ENCODE measurements at regions not wholly inside any gene's neighbourhood (a gene's known extent, or its start where the extent isn't known, plus 50 kb on each side); places are given as distances from the start of the nearest gene placed in this dataset.

GRCh38 chr12:56872366-56872765, 61.8 kb downstream of the SDR9C7 start:
- no peak overlapping the region for H3K27ac ChIP-seq (replicated peaks)
- no peaks in the 10 kb centered on the region for H3K27me3 ChIP-seq (ENCODE audit: insufficient read depth, poor library complexity, severe bottlenecking)
- DNase-seq (ENCODE audit: low read depth in 1 of 2, low spot score in 1 of 2) = no peak
- no peak for TF ChIP-seq CTCF (IDR thresholded peaks at IDR 0.05; ENCODE audit: insufficient read depth, low read length)
- no peak for TF ChIP-seq GABPA (IDR thresholded peaks at IDR 0.05; ENCODE audit: low read depth)
- no peak for TF ChIP-seq POLR2AphosphoS5 (IDR thresholded peaks at IDR 0.05; ENCODE audit: low read depth)
- no peak for TF ChIP-seq REST (IDR thresholded peaks at IDR 0.05; ENCODE audit: insufficient replicate concordance, low read depth)
- TF ChIP-seq SPI1 (IDR thresholded peaks at IDR 0.05; ENCODE audit: borderline replicate concordance, low read depth) = no peak
- no peak overlapping the region for H3K4me3 ChIP-seq (replicated peaks; ENCODE audit: insufficient read depth, low read length)

GRCh38 chr12:56867216-56867615, 67.0 kb downstream of the SDR9C7 start:
- TF ChIP-seq REST (IDR thresholded peaks at IDR 0.05; ENCODE audit: insufficient replicate concordance, low read depth) (no peak), POLR2AphosphoS5 (IDR thresholded peaks at IDR 0.05; ENCODE audit: low read depth) (no peak)
- DNase-seq (ENCODE audit: low read depth in 1 of 2, low spot score in 1 of 2) = no peak
- no peaks in the 10 kb centered on the region for H3K27me3 ChIP-seq (ENCODE audit: insufficient read depth, poor library complexity, severe bottlenecking)
- no peak overlapping the region for H3K27ac ChIP-seq (replicated peaks)
- no peak overlapping the region for H3K4me3 ChIP-seq (replicated peaks; ENCODE audit: insufficient read depth, low read length)

- Histone ChIP-seq H3K4me3 (replicated peaks; ENCODE audit: insufficient read depth, low read length) (no peak overlapping the region), H3K27ac (replicated peaks) (no peak overlapping the region), H3K27me3 (ENCODE audit: insufficient read depth, poor library complexity, severe bottlenecking) (no peaks in the 10 kb centered on the region)
- no peak for TF ChIP-seq SPI1 (IDR thresholded peaks at IDR 0.05; ENCODE audit: borderline replicate concordance, low read depth)
- no peak for TF ChIP-seq REST (IDR thresholded peaks at IDR 0.05; ENCODE audit: insufficient replicate concordance, low read depth)
- TF ChIP-seq POLR2AphosphoS5 (IDR thresholded peaks at IDR 0.05; ENCODE audit: low read depth) = no peak
- no peak for TF ChIP-seq GABPA (IDR thresholded peaks at IDR 0.05; ENCODE audit: low read depth)
- no peak for TF ChIP-seq CTCF (IDR thresholded peaks at IDR 0.05; ENCODE audit: insufficient read depth, low read length)
- DNase-seq (ENCODE audit: low read depth in 1 of 2, low spot score in 1 of 2) = no peak
Measured at GRCh38 chr12:56866493-56866892, 67.7 kb downstream of the SDR9C7 start.

- H3K27me3 ChIP-seq (ENCODE audit: insufficient read depth, poor library complexity, severe bottlenecking) = no peaks in the 10 kb centered on the region
- no peak for DNase-seq (ENCODE audit: low read depth in 1 of 2, low spot score in 1 of 2)
- H3K27ac ChIP-seq (replicated peaks) = no peak overlapping the region
- no peak for TF ChIP-seq SPI1 (IDR thresholded peaks at IDR 0.05; ENCODE audit: borderline replicate concordance, low read depth)
- no peak for TF ChIP-seq REST (IDR thresholded peaks at IDR 0.05; ENCODE audit: insufficient replicate concordance, low read depth)
- no peak for TF ChIP-seq CTCF (IDR thresholded peaks at IDR 0.05; ENCODE audit: insufficient read depth, low read length)
- TF ChIP-seq GABPA (IDR thresholded peaks at IDR 0.05; ENCODE audit: low read depth) = no peak
- no peak for TF ChIP-seq POLR2AphosphoS5 (IDR thresholded peaks at IDR 0.05; ENCODE audit: low read depth)
- no peak overlapping the region for H3K4me3 ChIP-seq (replicated peaks; ENCODE audit: insufficient read depth, low read length)
Measured at GRCh38 chr12:56864318-56864717, 69.9 kb downstream of the SDR9C7 start.

Data from HL-60 (cell line).